Hepatocyte (in vitro differentiated cells): ENCODE measurements at regions not wholly inside any gene's neighbourhood (a gene's known extent, or its start where the extent isn't known, plus 50 kb on each side); places are given as distances from the start of the nearest gene placed in this dataset.

ENCODE experiments used
- EZH2 ChIP-seq: fragments of 200-600 bp; sonication (generic); IDR thresholded peaks from 2 replicates; pipeline ENCODE4 v1.6.1; 2016; ENCODE audit warnings: antibody characterized with exemption, mild to moderate bottlenecking, borderline replicate concordance
- EZH2phosphoT487 ChIP-seq: fragments of 200-600 bp; sonication (generic); IDR thresholded peaks from one replicate; pipeline ENCODE4 v1.6.1; 2018; ENCODE audit warnings: antibody characterized with exemption, mild to moderate bottlenecking, low read depth, moderate library complexity; ENCODE audit not compliant: unreplicated experiment, severe bottlenecking
- TF ChIP-seq, protein P1 (sequence below): fragments of 200-600 bp; sonication (generic); IDR thresholded peaks from 2 replicates; pipeline ENCODE4 v1.5.1; 2016; ENCODE audit warnings: antibody characterized with exemption, mild to moderate bottlenecking; ENCODE audit not compliant: poor library complexity

DNA sequence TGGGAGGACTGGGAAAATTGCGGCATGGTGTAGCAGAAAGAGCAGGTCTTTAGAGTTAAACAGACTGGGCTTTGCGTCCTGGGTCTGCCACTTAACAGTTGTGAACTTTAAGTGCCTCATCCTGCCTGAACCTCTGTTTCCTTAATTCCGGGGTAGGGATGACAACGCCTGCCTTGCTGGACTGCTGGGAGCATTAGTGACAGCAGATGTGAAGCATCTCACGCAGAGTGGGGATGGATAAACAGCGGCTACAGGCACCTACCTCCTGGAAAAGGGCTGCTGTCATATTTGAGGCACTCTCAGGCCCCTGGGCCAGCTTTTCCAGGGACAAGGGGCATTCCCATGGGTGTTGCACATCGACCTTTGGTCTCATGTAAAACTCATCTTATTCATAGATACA, 572.2 kb downstream of the TBC1D22A start:
- TF ChIP-seq, protein P1, sequence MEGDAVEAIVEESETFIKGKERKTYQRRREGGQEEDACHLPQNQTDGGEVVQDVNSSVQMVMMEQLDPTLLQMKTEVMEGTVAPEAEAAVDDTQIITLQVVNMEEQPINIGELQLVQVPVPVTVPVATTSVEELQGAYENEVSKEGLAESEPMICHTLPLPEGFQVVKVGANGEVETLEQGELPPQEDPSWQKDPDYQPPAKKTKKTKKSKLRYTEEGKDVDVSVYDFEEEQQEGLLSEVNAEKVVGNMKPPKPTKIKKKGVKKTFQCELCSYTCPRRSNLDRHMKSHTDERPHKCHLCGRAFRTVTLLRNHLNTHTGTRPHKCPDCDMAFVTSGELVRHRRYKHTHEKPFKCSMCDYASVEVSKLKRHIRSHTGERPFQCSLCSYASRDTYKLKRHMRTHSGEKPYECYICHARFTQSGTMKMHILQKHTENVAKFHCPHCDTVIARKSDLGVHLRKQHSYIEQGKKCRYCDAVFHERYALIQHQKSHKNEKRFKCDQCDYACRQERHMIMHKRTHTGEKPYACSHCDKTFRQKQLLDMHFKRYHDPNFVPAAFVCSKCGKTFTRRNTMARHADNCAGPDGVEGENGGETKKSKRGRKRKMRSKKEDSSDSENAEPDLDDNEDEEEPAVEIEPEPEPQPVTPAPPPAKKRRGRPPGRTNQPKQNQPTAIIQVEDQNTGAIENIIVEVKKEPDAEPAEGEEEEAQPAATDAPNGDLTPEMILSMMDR, result no peak
- TF ChIP-seq EZH2, result no peak
- no peak for TF ChIP-seq EZH2phosphoT487
